ENCODE measurements at regions not wholly inside any gene's neighbourhood (a gene's known extent, or its start where the extent isn't known, plus 50 kb on each side); places are given as distances from the start of the nearest gene placed in this dataset.

GRCh38 chr4:138686106-138686835 is 329.3 kb upstream of the NOCT start:
- no peak for DNase-seq

GRCh38 chr4:138685316-138685715 is 330.3 kb upstream of the NOCT start:
- DNase-seq = no peak

- DNase-seq = no peak
Observed at GRCh38 chr4:138680989-138681604, 334.5 kb upstream of the NOCT start.

- DNase-seq = no peak
Observed at GRCh38 chr4:138680256-138680655, 335.3 kb upstream of the NOCT start.

- no peak for DNase-seq
Observed at GRCh38 chr4:138678985-138679746, 336.4 kb upstream of the NOCT start.

DNA sequence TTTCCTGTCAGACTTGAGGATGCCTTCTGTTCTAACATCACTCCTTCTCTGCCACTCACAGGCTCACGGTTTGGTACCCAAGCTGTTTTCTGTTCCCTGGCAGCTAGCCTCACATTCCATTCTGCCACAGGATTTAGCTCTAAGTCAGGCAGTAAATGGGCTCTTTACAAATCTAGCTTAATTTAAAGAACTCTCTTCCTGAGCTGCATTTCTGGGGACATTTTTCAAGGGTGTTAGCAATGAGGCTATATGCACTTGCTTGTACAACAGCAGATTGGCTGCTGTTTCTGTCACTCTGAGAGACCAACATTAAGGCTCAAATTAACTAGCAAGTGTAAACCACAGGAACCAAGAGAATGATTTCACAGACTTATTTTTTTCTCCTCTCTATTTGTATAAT is 337.8 kb upstream of the NOCT start:
- DNase-seq = no peak

DNA sequence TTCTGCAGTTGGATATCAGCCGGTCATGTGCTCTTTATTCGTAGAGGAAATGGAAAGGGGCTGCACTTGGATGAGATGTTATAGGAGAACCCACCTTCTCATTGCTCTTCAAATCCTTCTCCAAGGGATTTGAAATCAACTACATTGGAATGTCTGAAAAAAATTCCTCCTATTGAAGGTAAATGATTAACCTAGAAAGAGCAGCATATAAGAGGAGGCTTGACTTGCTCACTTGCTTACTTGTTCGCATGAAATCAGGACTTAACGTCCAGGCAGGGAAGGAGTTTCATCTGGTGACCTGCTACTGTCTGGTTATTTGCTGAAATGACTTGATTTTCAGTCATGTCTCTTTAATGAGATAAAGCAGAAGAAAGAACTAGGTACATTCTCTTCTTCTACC is 338.4 kb upstream of the NOCT start:
- no peak for DNase-seq

GRCh38 chr4:138675685-138676084 is 339.9 kb upstream of the NOCT start:
- no peak for DNase-seq

- no peak for DNase-seq
Observed at GRCh38 chr4:138674209-138674608, 341.4 kb upstream of the NOCT start.

GRCh38 chr4:138673053-138673452 is 342.5 kb upstream of the NOCT start:
- DNase-seq = no peak

DNA sequence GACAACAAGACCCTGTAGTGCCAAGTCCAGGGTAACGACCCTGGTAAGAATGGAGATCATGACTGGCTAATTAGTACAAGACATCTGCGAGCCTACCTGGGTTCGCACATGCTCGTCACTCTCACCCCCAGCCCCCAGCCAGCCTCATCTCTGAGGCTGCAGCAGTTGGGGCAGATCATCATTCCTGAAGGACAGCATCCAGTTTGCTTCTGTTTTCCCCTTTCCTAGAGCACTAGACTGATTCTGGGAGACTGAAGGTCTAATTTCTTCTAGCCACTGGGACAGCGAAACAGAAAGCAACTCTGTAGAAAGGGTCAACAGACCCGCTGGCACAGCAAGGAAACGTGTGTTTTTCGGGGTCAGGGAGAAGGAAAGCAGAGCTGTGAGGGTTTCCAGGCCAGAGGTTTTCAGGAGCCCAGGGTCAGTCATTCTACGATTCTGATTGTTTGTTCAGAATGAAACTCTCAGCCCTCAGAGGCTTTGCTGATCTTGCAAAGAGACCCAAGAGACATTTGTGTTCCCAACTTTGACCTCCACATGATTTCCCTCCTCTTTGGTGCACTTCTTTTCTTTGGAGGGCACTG is 343.1 kb upstream of the NOCT start:
- DNase-seq = no peak

DNA sequence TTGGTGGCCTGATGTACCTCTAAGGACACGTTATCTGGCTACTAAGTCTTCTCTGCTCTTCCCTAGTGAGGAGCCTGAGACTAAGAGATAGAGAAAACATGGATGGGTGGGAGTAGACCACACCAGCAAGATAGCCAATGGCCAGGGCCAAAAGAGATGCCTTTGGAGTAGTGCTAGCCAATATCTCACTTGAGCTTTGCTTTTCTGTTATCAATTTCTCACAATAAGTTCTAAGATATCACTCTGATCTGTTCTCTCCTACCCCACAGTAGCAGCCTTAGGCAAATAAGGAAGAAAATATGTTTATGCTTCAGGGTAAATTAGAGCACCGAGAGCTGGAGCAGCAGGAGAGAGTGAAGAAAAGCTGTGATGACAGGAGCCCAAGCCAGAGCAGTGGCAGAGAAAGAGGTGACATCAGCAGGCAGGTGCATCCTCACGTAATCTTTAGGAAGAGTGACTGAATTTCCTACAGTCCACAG is 343.9 kb upstream of the NOCT start:
- DNase-seq = no peak

DNA sequence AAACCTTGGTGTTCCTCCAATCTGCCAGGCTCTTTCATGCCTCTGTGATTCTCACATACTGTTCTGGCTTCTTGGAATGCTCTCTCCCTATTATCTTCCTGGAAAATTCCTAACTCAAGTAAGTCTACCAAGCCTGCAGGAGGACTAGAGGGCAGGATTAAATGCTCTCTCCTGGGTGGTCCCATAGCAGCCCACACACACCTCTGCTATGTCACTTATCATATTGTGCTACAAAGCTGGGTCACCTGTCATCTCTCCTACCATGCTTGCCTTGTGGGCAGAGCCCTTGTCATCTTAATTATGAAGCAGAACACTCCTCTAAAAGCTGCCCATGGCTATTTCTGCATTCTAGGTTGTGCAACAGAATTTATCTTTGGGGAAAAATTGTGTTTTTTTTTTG is 344.5 kb upstream of the NOCT start:
- no peak for DNase-seq

GRCh38 chr4:138670681-138671080 is 344.9 kb upstream of the NOCT start:
- no peak for DNase-seq

- no peak for DNase-seq
Observed at GRCh38 chr4:138669479-138670315, 345.9 kb upstream of the NOCT start.

- DNase-seq = no peak
Observed at GRCh38 chr4:138668309-138668708, 347.3 kb upstream of the NOCT start.

DNA sequence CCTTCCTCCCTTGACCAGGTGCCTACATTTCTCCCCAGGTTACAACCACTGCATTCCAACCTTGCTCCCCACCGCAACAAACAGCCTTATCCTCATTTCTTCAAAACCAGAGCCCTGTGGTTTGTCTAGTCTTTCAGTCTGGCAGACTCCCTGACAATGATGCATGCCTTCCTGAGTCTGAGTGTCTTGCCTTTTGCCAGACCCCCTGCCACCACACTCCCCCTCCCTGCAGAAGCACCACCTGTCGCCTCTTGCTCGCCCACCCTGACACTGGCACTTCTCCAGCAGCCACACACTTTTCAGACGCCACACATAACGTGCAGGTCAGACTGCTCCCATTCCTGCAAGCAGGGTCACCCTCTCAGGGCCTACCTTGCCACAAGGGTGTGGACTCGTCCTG is 349.2 kb upstream of the NOCT start:
- no peak for DNase-seq

- no peak for DNase-seq
Observed at GRCh38 chr4:138665851-138666250, 349.7 kb upstream of the NOCT start.

DNA sequence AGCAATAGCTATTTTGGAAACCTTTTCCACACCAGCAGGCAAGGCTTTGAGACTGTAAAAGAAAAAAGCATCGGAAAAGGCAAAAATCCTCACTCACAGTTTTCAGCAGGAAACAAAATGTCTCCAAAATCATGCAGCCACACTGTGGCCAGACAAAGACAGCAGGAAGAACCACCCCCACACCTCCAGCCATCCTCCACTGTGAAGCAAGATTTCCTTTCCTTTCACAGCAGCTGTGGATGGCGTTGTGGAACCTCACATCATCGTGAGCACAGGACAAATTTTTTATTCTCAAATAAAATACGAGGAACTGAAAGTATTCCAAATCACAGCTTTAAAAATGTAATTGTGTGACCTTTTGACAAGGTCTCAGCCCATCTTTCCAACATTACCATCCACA is 351.7 kb upstream of the NOCT start:
- DNase-seq = no peak

GRCh38 chr4:138659812-138660316 is 355.7 kb upstream of the NOCT start:
- DNase-seq = no peak

- no peak for DNase-seq
Observed at GRCh38 chr4:138659037-138659811, 356.4 kb upstream of the NOCT start.

- DNase-seq = no peak
Observed at GRCh38 chr4:138658518-138658917, 357.1 kb upstream of the NOCT start.

Data from DMS79 (cell line).